NOMO-1 treated with DMSO at 0.1 percent for 48 hours (cell line): ENCODE measurements at regions not wholly inside any gene's neighbourhood (a gene's known extent, or its start where the extent isn't known, plus 50 kb on each side); places are given as distances from the start of the nearest gene placed in this dataset.

Experiments
- DNase-seq: peaks from one replicate; lab custom pipeline; 2025; ENCODE audit not compliant: unreplicated experiment; lab: John Stamatoyannopoulos, UW

- no peak for DNase-seq
Observed at GRCh38 chr5:66467564-66467963, 128.6 kb upstream of the MAST4 start.

- DNase-seq = no peak
Observed at GRCh38 chr5:66469684-66470083, 126.5 kb upstream of the MAST4 start.

- DNase-seq = no peak
Observed at GRCh38 chr5:66472010-66472409, 124.2 kb upstream of the MAST4 start.

- DNase-seq = no peak
Observed at GRCh38 chr5:66475731-66476130, 120.5 kb upstream of the MAST4 start.

GRCh38 chr5:66477596-66477995 is 118.6 kb upstream of the MAST4 start:
- DNase-seq = no peak

- DNase-seq = no peak
Observed at GRCh38 chr5:66494437-66494836, 101.8 kb upstream of the MAST4 start.

GRCh38 chr5:66498791-66499207 is 97.4 kb upstream of the MAST4 start:
- no peak for DNase-seq

- DNase-seq = no peak
Observed at GRCh38 chr5:66503203-66503789, 92.9 kb upstream of the MAST4 start.

GRCh38 chr5:66507106-66507505 is 89.1 kb upstream of the MAST4 start:
- DNase-seq = no peak

GRCh38 chr5:66511491-66511890 is 84.7 kb upstream of the MAST4 start:
- DNase-seq = no peak

- no peak for DNase-seq
Observed at GRCh38 chr5:66513130-66513529, 83.1 kb upstream of the MAST4 start.

GRCh38 chr5:66515209-66515608 is 81.0 kb upstream of the MAST4 start:
- no peak for DNase-seq

- no peak for DNase-seq
Observed at GRCh38 chr5:66516550-66516949, 79.6 kb upstream of the MAST4 start.

- no peak for DNase-seq
Observed at GRCh38 chr5:66517351-66517750, 78.8 kb upstream of the MAST4 start.

- DNase-seq = no peak
Observed at GRCh38 chr5:66518052-66518451, 78.1 kb upstream of the MAST4 start.

- no peak for DNase-seq
Observed at GRCh38 chr5:66518753-66519152, 77.4 kb upstream of the MAST4 start.

- no peak for DNase-seq
Observed at GRCh38 chr5:66519626-66520025, 76.6 kb upstream of the MAST4 start.

GRCh38 chr5:66520854-66521253 is 75.3 kb upstream of the MAST4 start:
- no peak for DNase-seq

GRCh38 chr5:66527478-66528035 is 68.6 kb upstream of the MAST4 start:
- no peak for DNase-seq

GRCh38 chr5:66529182-66529581 is 67.0 kb upstream of the MAST4 start:
- no peak for DNase-seq

- no peak for DNase-seq
Observed at GRCh38 chr5:66529704-66530103, 66.5 kb upstream of the MAST4 start.

- no peak for DNase-seq
Observed at GRCh38 chr5:66538126-66538525, 58.1 kb upstream of the MAST4 start.

GRCh38 chr5:66538531-66538930 is 57.7 kb upstream of the MAST4 start:
- DNase-seq = no peak
